RWPE2 (cell line): ENCODE measurements at regions not wholly inside any gene's neighbourhood (a gene's known extent, or its start where the extent isn't known, plus 50 kb on each side); places are given as distances from the start of the nearest gene placed in this dataset.

Experiments
- ATAC-seq: fragments of 200-7000 bp; cut with Tn5 transposase; 3 replicates; pipeline ENCODE4 v1.9.1; 2021; ENCODE audit warnings: low read depth
- DNase-seq: peaks from one replicate; pipeline ENCODE4 v3.0.0-alpha.2; 2020; ENCODE audit warnings: low spot score
- H3K27ac ChIP-seq: fragments of 450-650 bp; 2 replicates; pipeline ENCODE4 v1.5.1; 2017; ENCODE audit warnings: mild to moderate bottlenecking; ENCODE audit not compliant: poor library complexity, severe bottlenecking
- H3K27me3 ChIP-seq: fragments of 250-450 bp; sonication (Bioruptor Pico); 2 replicates; pipeline ENCODE4 v1.5.1; 2021; ENCODE audit warnings: mild to moderate bottlenecking, moderate library complexity; ENCODE audit not compliant: insufficient read depth, poor library complexity, severe bottlenecking
- H3K36me3 ChIP-seq: fragments of 250-450 bp; sonication (Bioruptor Pico); 2 replicates; pipeline ENCODE4 v1.5.1; 2020; ENCODE audit warnings: low read depth, mild to moderate bottlenecking, moderate library complexity
- H3K4me1 ChIP-seq: fragments of 250-450 bp; sonication (Bioruptor Pico); 2 replicates; pipeline ENCODE4 v1.5.1; 2021; ENCODE audit warnings: mild to moderate bottlenecking, moderate library complexity; ENCODE audit not compliant: insufficient read depth, poor library complexity, severe bottlenecking
- H3K4me3 ChIP-seq: fragments of 250-450 bp; sonication (Bioruptor Pico); 2 replicates; pipeline ENCODE4 v1.5.1; 2021; ENCODE audit warnings: mild to moderate bottlenecking, moderate library complexity; ENCODE audit not compliant: severe bottlenecking
- H3K9me3 ChIP-seq: fragments of 250-450 bp; sonication (Bioruptor Pico); 2 replicates; pipeline ENCODE4 v1.5.1; 2021; ENCODE audit warnings: mild to moderate bottlenecking, moderate library complexity; ENCODE audit not compliant: severe bottlenecking
- CTCF ChIP-seq: fragments of 450-650 bp; IDR thresholded peaks from one replicate; pipeline ENCODE4 v1.5.1; 2017; ENCODE audit warnings: mild to moderate bottlenecking, moderate library complexity; ENCODE audit not compliant: poor library complexity, severe bottlenecking

- TF ChIP-seq CTCF, result peak; percentile 42
- Histone ChIP-seq H3K36me3 (no peaks in the 10 kb centered on the region; the same call in 1 of the 2 replicates), H3K4me3 (no peak overlapping the region), H3K27me3 (no peaks in the 10 kb centered on the region), H3K4me1 (peaks cover 7% of the 10 kb centered on the region), H3K9me3 (no peaks in the 10 kb centered on the region), H3K27ac (no peak overlapping the region)
- DNase-seq, result no peak
- ATAC-seq, result no peak
Observed at GRCh38 chr4:177051473-177052060, 258.1 kb upstream of the NEIL3 start.

GRCh38 chr4:177052211-177052934 lies 257.3 kb upstream of the NEIL3 start:
- ATAC-seq, result no peak

GRCh38 chr4:177057186-177057585 lies 252.5 kb upstream of the NEIL3 start:
- H3K4me1 ChIP-seq, result no peaks in the 10 kb centered on the region
- no peak overlapping the region for H3K27ac ChIP-seq
- no peaks in the 10 kb centered on the region for H3K9me3 ChIP-seq
- ATAC-seq (no peak), DNase-seq (no peak)
- no peaks in the 10 kb centered on the region for H3K27me3 ChIP-seq
- H3K36me3 ChIP-seq, result no peaks in the 10 kb centered on the region
- H3K4me3 ChIP-seq, result no peak overlapping the region
- TF ChIP-seq CTCF, result no peak

More at GRCh38 chr4:177052211-177052934, 257.3 kb upstream of the NEIL3 start:
- no peaks in the 10 kb centered on the region; the same call in 1 of the 2 replicates for H3K36me3 ChIP-seq
- no peaks in the 10 kb centered on the region for H3K27me3 ChIP-seq
- no peak overlapping the region for H3K4me3 ChIP-seq
- no peak for TF ChIP-seq CTCF
- H3K27ac ChIP-seq, result no peak overlapping the region
- DNase-seq, result no peak
- H3K9me3 ChIP-seq, result no peaks in the 10 kb centered on the region
- peaks cover 7% of the 10 kb centered on the region for H3K4me1 ChIP-seq

- no peak for TF ChIP-seq CTCF
- no peaks in the 10 kb centered on the region for H3K27me3 ChIP-seq
- no peaks in the 10 kb centered on the region for H3K9me3 ChIP-seq
- ATAC-seq, result no peak
- DNase-seq, result no peak
- H3K27ac ChIP-seq, result no peak overlapping the region
- no peak overlapping the region for H3K4me3 ChIP-seq
- H3K4me1 ChIP-seq, result no peaks in the 10 kb centered on the region
- H3K36me3 ChIP-seq, result no peaks in the 10 kb centered on the region
Observed at GRCh38 chr4:177064116-177064515, 245.6 kb upstream of the NEIL3 start.

- Histone ChIP-seq H3K27me3 (no peaks in the 10 kb centered on the region), H3K9me3 (no peaks in the 10 kb centered on the region), H3K4me1 (no peaks in the 10 kb centered on the region), H3K4me3 (no peak overlapping the region), H3K36me3 (no peaks in the 10 kb centered on the region), H3K27ac (no peak overlapping the region)
- ATAC-seq, result no peak
- TF ChIP-seq CTCF, result no peak
- DNase-seq, result no peak
Observed at GRCh38 chr4:177064729-177065394, 244.8 kb upstream of the NEIL3 start.
